Endothelial cell of umbilical vein (primary cell): ENCODE measurements at regions not wholly inside any gene's neighbourhood (a gene's known extent, or its start where the extent isn't known, plus 50 kb on each side); places are given as distances from the start of the nearest gene placed in this dataset.

Experiments used
- EZH2 ChIP-seq: IDR thresholded peaks from 2 replicates; pipeline ENCODE4 v1.6.1; 2012; ENCODE audit warnings: borderline replicate concordance, low read depth, mild to moderate bottlenecking, moderate library complexity, low read length, inconsistent platforms; ENCODE audit not compliant: severe bottlenecking
- FOS ChIP-seq: IDR thresholded peaks from 2 replicates; pipeline ENCODE4 v1.6.1; 2011; ENCODE audit warnings: mild to moderate bottlenecking, low read length, moderate library complexity, borderline replicate concordance; ENCODE audit not compliant: insufficient read depth
- POLR2A ChIP-seq: IDR thresholded peaks from 2 replicates; pipeline ENCODE4 v1.6.1; 2012; ENCODE audit warnings: low read depth, mild to moderate bottlenecking, control low read depth, low read length
- POLR2AphosphoS5 ChIP-seq: IDR thresholded peaks from 2 replicates; pipeline ENCODE4 v1.6.1; 2012; ENCODE audit warnings: low read depth, mild to moderate bottlenecking, control low read depth, low read length, moderate library complexity; ENCODE audit not compliant: insufficient read depth
- TF ChIP-seq, protein P1 (sequence below), 2 donors: IDR thresholded peaks; 1 replicate in 1 of 2; 2 replicates in 1 of 2; pipeline ENCODE4 v1.5.1; 2011; ENCODE audit warnings: low read length in 2 of 2, mild to moderate bottlenecking in 2 of 2, moderate library complexity in 2 of 2, control low read depth in 1 of 2, inconsistent platforms in 1 of 2, low read depth in 1 of 2; ENCODE audit not compliant: insufficient read depth in 1 of 2; ENCODE audit errors: extremely low read depth in 1 of 2
- TF ChIP-seq, protein P2 (sequence below): IDR thresholded peaks from 2 replicates; pipeline ENCODE4 v1.6.1; 2011; ENCODE audit not compliant: insufficient read depth, insufficient read length

DNA sequence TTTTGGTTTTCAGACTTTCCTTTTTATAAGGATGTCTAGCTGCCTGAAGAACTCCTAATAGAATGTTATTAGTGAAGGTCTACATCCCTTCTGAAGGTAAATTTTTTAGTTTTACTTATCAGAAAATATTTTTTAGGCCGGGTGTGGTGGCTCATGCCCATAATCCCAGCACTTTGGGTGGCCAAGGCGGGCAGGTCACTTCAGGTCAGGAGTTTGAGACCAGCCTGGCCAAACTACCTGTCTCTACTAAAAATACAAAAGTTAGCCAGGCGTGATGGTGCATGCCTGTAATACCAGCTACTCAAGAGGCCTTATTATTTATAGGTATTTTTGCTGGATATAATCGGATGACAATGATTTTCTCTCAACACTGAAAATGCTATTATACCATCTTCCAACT is 181.9 kb upstream of the KCNK2 start:
- TF ChIP-seq, protein P1, sequence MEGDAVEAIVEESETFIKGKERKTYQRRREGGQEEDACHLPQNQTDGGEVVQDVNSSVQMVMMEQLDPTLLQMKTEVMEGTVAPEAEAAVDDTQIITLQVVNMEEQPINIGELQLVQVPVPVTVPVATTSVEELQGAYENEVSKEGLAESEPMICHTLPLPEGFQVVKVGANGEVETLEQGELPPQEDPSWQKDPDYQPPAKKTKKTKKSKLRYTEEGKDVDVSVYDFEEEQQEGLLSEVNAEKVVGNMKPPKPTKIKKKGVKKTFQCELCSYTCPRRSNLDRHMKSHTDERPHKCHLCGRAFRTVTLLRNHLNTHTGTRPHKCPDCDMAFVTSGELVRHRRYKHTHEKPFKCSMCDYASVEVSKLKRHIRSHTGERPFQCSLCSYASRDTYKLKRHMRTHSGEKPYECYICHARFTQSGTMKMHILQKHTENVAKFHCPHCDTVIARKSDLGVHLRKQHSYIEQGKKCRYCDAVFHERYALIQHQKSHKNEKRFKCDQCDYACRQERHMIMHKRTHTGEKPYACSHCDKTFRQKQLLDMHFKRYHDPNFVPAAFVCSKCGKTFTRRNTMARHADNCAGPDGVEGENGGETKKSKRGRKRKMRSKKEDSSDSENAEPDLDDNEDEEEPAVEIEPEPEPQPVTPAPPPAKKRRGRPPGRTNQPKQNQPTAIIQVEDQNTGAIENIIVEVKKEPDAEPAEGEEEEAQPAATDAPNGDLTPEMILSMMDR (IDR thresholded peaks at IDR 0.05; ENCODE audit: extremely low read depth in 1 of 2, insufficient read depth in 1 of 2, low read depth in 1 of 2, low read length in 2 of 2): no peak
- TF ChIP-seq, protein P2, sequence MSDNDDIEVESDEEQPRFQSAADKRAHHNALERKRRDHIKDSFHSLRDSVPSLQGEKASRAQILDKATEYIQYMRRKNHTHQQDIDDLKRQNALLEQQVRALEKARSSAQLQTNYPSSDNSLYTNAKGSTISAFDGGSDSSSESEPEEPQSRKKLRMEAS: no peak
- no peak for TF ChIP-seq POLR2A
- no peak for TF ChIP-seq FOS
- no peak for TF ChIP-seq POLR2AphosphoS5
- TF ChIP-seq EZH2: no peak
